Frontal cortex (tissue), 3 donors: ENCODE measurements at regions not wholly inside any gene's neighbourhood (a gene's known extent, or its start where the extent isn't known, plus 50 kb on each side); places are given as distances from the start of the nearest gene placed in this dataset.

Source experiments
- DNase-seq, 2 donors: peaks; one replicate each; pipeline ENCODE4 v3.0.0; 2012; ENCODE audit warnings: low spot score in 2 of 2
- FAIRE-seq: peaks from 2 replicates; lab custom pipeline; 2012; peaks lifted over from hg19 to GRCh38; lab: Jason Lieb, UNC
- donor health status: control.
- donor health status: control.
- donor health status: control.

GRCh38 chr6:105757512-105758200 is 328.5 kb upstream of the PRDM1 start:
- no peak for FAIRE-seq
- no peak for DNase-seq

GRCh38 chr6:105755885-105756284 is 330.3 kb upstream of the PRDM1 start:
- DNase-seq, result no peak
- FAIRE-seq, result no peak

GRCh38 chr6:105753620-105754211 is 332.4 kb upstream of the PRDM1 start:
- DNase-seq (no peak), FAIRE-seq (no peak)

- no peak for FAIRE-seq
- no peak for DNase-seq
Observed at GRCh38 chr6:105753207-105753606, 332.9 kb upstream of the PRDM1 start.

DNA sequence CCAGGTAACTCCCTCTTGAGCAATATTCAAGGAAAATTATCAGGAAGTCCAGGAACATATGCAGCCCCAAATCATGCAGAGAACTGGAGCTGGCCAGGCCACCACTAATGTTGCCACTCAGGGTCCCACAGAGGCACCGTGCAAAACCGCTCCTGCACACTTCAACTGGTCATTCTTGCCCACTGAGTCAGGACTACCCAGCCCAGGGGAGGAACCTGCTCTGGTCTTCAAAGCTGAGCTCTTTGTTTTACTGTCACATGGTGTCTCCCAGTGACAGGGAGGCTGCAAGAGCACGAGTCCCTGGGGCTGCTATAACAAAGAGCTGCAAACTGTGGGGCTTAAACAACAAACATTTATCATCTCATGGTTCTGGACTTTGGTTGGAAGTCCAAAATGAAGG is 336.0 kb upstream of the PRDM1 start:
- FAIRE-seq, result no peak
- no peak for DNase-seq

- FAIRE-seq, result no peak
- DNase-seq, result no peak
Observed at GRCh38 chr6:105748737-105749161, 337.4 kb upstream of the PRDM1 start.

DNA sequence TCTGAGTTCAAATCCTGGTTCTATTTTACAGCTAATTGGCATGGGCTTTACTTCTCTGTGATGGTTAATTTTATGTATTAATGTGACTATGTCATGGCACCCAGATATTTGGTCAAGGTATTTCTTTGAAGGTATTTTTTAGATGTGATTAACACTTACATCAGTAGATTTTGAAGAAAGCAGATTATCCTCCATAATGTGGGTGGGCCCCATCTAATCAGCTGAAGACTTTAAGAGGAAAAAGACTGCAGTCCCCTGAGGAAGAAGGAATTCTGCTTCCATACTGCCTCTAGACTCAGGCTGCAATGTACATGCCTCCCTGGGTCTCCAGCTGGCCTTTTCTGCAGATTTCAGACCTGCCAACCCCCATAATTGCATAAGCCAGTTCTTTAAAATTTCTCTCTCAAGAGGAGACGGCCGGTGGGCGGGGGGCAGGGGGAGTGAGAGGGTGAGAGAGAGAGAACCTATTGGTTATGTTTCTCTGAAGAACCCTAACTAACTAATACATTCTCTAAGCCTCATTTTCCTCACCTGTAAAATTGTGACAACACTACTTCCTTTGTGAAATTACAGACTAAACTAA is 338.2 kb upstream of the PRDM1 start:
- DNase-seq (no peak), FAIRE-seq (no peak)

DNA sequence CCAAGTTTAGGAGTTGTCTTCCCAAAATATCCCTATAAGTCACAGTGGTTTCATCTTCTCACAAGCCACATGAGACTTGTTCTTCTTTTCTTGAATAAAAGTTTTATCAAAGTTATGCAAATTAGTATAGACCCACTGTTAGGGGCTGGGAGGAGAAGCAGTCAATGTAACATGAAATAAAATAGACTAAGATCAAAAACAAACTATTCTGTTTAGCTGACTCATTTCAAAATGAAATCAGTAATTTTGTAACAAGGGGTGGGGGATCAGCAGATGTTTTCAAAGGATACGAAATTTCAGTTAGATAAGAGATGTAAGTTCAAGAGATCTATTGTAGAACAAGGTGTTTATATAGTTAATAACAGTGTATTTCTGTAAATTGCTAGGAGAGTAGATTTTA is 339.6 kb upstream of the PRDM1 start:
- no peak for FAIRE-seq
- no peak for DNase-seq

DNA sequence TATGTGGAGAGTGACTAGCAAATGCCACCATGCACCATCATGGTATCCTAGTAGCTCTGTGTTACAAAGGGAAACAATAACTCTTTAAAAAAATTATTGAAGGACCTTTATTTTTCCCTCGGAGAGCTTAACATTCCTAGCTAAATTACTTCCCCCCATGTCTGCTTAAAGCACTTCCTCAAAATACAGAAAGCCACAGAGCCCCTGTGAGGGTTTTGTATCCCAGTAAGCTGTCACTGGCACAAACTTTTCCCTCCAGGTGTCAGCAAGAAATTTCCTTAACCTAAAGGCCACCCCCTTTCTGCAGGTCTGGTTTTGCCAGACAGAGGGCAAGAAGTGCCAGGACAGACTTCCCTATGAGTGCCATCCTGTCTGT is 340.0 kb upstream of the PRDM1 start:
- DNase-seq, result no peak
- FAIRE-seq, result no peak

GRCh38 chr6:105745464-105746129 is 340.5 kb upstream of the PRDM1 start:
- FAIRE-seq (no peak), DNase-seq (no peak)

DNA sequence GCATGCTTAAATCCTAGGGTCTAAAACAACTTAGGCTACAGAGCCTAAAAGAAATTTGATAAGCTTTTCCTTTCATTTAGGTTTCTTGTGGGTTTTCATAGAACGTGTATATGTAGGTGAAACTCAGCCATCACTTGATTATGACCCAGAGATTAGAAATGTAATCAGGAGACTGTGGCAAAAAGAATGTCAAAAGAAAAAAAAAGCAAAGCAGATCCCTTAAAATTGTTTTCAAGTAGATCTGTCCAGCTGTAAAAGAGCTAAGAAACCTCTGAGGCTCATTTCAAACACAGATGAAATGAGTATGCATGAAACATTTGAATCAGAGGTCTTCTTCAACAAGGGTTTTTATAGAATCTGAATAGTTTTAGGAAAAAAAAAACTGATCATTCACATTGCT is 341.3 kb upstream of the PRDM1 start:
- FAIRE-seq (no peak), DNase-seq (no peak)

- no peak for DNase-seq
- FAIRE-seq, result no peak
Observed at GRCh38 chr6:105740946-105741645, 338.2 kb upstream of the PREP start.

GRCh38 chr6:105739764-105740163 is 336.9 kb upstream of the PREP start:
- DNase-seq (no peak), FAIRE-seq (no peak)

GRCh38 chr6:105733556-105734162 is 330.8 kb upstream of the PREP start:
- DNase-seq (no peak), FAIRE-seq (peak; percentile 13)

- DNase-seq (no peak), FAIRE-seq (no peak)
Observed at GRCh38 chr6:105728995-105729394, 326.1 kb upstream of the PREP start.

GRCh38 chr6:105726902-105727655 is 324.2 kb upstream of the PREP start:
- no peak for DNase-seq
- FAIRE-seq, result no peak

GRCh38 chr6:105714846-105715245 is 312.0 kb upstream of the PREP start:
- DNase-seq (no peak), FAIRE-seq (no peak)

- DNase-seq, result no peak
- no peak for FAIRE-seq
Observed at GRCh38 chr6:105713474-105714118, 310.7 kb upstream of the PREP start.

DNA sequence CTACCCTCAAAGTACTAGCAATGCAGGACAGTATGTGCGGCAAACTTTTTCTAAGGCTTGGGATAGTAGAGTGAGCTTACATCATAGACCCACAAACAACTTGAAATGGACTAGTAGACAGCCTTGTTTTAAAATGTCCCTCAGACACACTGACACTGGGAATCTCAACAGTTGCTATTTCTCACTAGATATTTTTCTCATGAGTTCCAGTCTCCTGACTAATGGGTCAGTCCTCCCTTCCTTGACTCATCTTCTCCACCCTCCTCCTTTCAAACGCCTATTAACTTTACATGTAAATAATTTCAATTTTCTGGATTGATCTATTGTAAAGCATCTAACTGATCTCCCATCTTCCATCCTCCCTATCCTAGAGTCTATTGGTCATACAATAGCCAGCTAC is 308.3 kb upstream of the PREP start:
- FAIRE-seq (no peak), DNase-seq (no peak)
